HG03378 (cell line): ENCODE measurements at regions not wholly inside any gene's neighbourhood (a gene's known extent, or its start where the extent isn't known, plus 50 kb on each side); places are given as distances from the start of the nearest gene placed in this dataset.
"Not testable (repeated sequence)": the region's sequence is repeated elsewhere in the genome, so short reads cannot be mapped to it uniquely, and the experiment has no call there.

ENCODE experiments used
- ATAC-seq: cut with Tn5 transposase; IDR thresholded peaks from one replicate; pipeline ENCODE4 v1.9.1; 2021; ENCODE audit warnings: mild to moderate bottlenecking, moderate library complexity; ENCODE audit not compliant: unreplicated experiment

- ATAC-seq, result no peak
These were observed 497.9 kb upstream of the RAB6C start for GRCh38 chr2:129481306-129482219.

GRCh38 chr2:129482626-129483025, 496.8 kb upstream of the RAB6C start:
- no peak for ATAC-seq

- ATAC-seq, result peak; percentile 86
These were observed 496.1 kb upstream of the RAB6C start for GRCh38 chr2:129483366-129483765.

GRCh38 chr2:129484999-129485897, 494.2 kb upstream of the RAB6C start:
- ATAC-seq, result no peak

- ATAC-seq, result no peak
These were observed 491.1 kb upstream of the RAB6C start for GRCh38 chr2:129488376-129488775.

GRCh38 chr2:129490641-129491040, 488.8 kb upstream of the RAB6C start:
- ATAC-seq, result no peak

- ATAC-seq, result no peak
These were observed 488.2 kb upstream of the RAB6C start for GRCh38 chr2:129491308-129491707.

GRCh38 chr2:129492548-129492947, 486.9 kb upstream of the RAB6C start:
- no peak for ATAC-seq

- ATAC-seq, result no peak
These were observed 479.7 kb upstream of the RAB6C start for GRCh38 chr2:129499747-129500146.

- ATAC-seq, result no peak
These were observed 476.7 kb upstream of the RAB6C start for GRCh38 chr2:129502781-129503180.

- no peak for ATAC-seq
These were observed 474.8 kb upstream of the RAB6C start for GRCh38 chr2:129504646-129505045.

- no peak for ATAC-seq
These were observed 460.5 kb upstream of the RAB6C start for GRCh38 chr2:129518937-129519336.

GRCh38 chr2:129532158-129532557, 447.3 kb upstream of the RAB6C start:
- not testable (repeated sequence) for ATAC-seq

- no peak for ATAC-seq
These were observed 430.6 kb upstream of the RAB6C start for GRCh38 chr2:129548880-129549279.

GRCh38 chr2:129550536-129550935, 428.9 kb upstream of the RAB6C start:
- ATAC-seq, result no peak

GRCh38 chr2:129554373-129554772, 425.1 kb upstream of the RAB6C start:
- ATAC-seq, result no peak

GRCh38 chr2:129559101-129559500, 420.4 kb upstream of the RAB6C start:
- ATAC-seq, result no peak

- no peak for ATAC-seq
These were observed 413.8 kb upstream of the RAB6C start for GRCh38 chr2:129565551-129566109.

- not testable (repeated sequence) for ATAC-seq
These were observed 408.7 kb upstream of the RAB6C start for GRCh38 chr2:129570812-129571211.

GRCh38 chr2:129575431-129575830, 404.0 kb upstream of the RAB6C start:
- no peak for ATAC-seq

- ATAC-seq, result no peak
These were observed 403.6 kb upstream of the RAB6C start for GRCh38 chr2:129575880-129576279.
